HL-60 (cell line): ENCODE measurements at regions not wholly inside any gene's neighbourhood (a gene's known extent, or its start where the extent isn't known, plus 50 kb on each side); places are given as distances from the start of the nearest gene placed in this dataset.

Experiments used
- DNase-seq, 2 experiments: peaks; one replicate each; pipeline ENCODE4 v3.0.0-alpha.2; 2010 to 2020; ENCODE audit warnings: low read depth in 1 of 2, low spot score in 1 of 2
- H3K27ac ChIP-seq: fragments of 250-450 bp; sonication (Bioruptor Pico); replicated peaks from 2 replicates; pipeline ENCODE4 v1.5.1; 2020; ENCODE audit warnings: mild to moderate bottlenecking, moderate library complexity
- H3K27me3 ChIP-seq: fragments of 250-450 bp; sonication (Bioruptor Pico); 2 replicates; pipeline ENCODE4 v1.5.1; 2021; ENCODE audit warnings: mild to moderate bottlenecking, moderate library complexity; ENCODE audit not compliant: insufficient read depth, poor library complexity, severe bottlenecking
- H3K4me3 ChIP-seq: replicated peaks from 2 replicates; pipeline ENCODE4 v1.5.1; 2011; ENCODE audit warnings: mild to moderate bottlenecking, control low read depth, low read length; ENCODE audit not compliant: insufficient read depth
- CTCF ChIP-seq: IDR thresholded peaks from one replicate; pipeline ENCODE4 v1.5.1; 2011; ENCODE audit warnings: low read length, control low read depth, inconsistent platforms; ENCODE audit not compliant: insufficient read depth
- GABPA ChIP-seq: IDR thresholded peaks from 2 replicates; pipeline ENCODE4 v1.6.1; 2012; ENCODE audit warnings: low read depth
- POLR2AphosphoS5 ChIP-seq: IDR thresholded peaks from 2 replicates; pipeline ENCODE4 v1.6.1; 2012; ENCODE audit warnings: low read depth
- REST ChIP-seq: IDR thresholded peaks from 2 replicates; pipeline ENCODE4 v1.6.1; 2012; ENCODE audit warnings: low read depth; ENCODE audit not compliant: insufficient replicate concordance
- SPI1 ChIP-seq: IDR thresholded peaks from 2 replicates; pipeline ENCODE4 v1.6.1; 2012; ENCODE audit warnings: low read depth, mild to moderate bottlenecking, borderline replicate concordance

GRCh38 chr2:219830353-219830738 is 202.9 kb downstream of the SLC4A3 start:
- Histone ChIP-seq H3K4me3 (no peak overlapping the region), H3K27ac (no peak overlapping the region), H3K27me3 (no peaks in the 10 kb centered on the region)
- no peak for TF ChIP-seq GABPA
- DNase-seq, result no peak

GRCh38 chr2:219831957-219832356 is 204.5 kb downstream of the SLC4A3 start:
- H3K27ac ChIP-seq, result no peak overlapping the region
- H3K27me3 ChIP-seq, result no peaks in the 10 kb centered on the region
- H3K4me3 ChIP-seq, result no peak overlapping the region
- DNase-seq, result no peak
- TF ChIP-seq REST, result no peak
- TF ChIP-seq SPI1, result no peak
- no peak for TF ChIP-seq GABPA
- TF ChIP-seq POLR2AphosphoS5, result no peak
- TF ChIP-seq CTCF, result no peak

- DNase-seq, result no peak
- Histone ChIP-seq H3K27me3 (no peaks in the 10 kb centered on the region), H3K27ac (no peak overlapping the region), H3K4me3 (no peak overlapping the region)
- TF ChIP-seq GABPA (no peak), SPI1 (no peak), POLR2AphosphoS5 (no peak), CTCF (no peak), REST (no peak)
Measured at GRCh38 chr2:219832904-219833303, 205.5 kb downstream of the SLC4A3 start.

- H3K4me3 ChIP-seq, result no peak overlapping the region
- no peak for DNase-seq
- TF ChIP-seq CTCF (no peak), SPI1 (no peak), REST (no peak), POLR2AphosphoS5 (no peak), GABPA (no peak)
- no peaks in the 10 kb centered on the region for H3K27me3 ChIP-seq
- H3K27ac ChIP-seq, result no peak overlapping the region
Measured at GRCh38 chr2:219835493-219835892, 208.1 kb downstream of the SLC4A3 start.
